Activated B cell treated with CpG ODN at 0.5 μM for 24 hours (primary cell): ENCODE measurements at regions not wholly inside any gene's neighbourhood (a gene's known extent, or its start where the extent isn't known, plus 50 kb on each side); places are given as distances from the start of the nearest gene placed in this dataset.

Source experiments
- ATAC-seq: fragments of 200-7000 bp; cut with Tn5 transposase; one replicate; pipeline ENCODE4 v1.10.0; 2021; ENCODE audit warnings: low read depth, mild to moderate bottlenecking, moderate library complexity
- CTCF ChIA-PET: fragments of 350-600 bp; sonication (Branson Sonifier 250); formaldehyde crosslinking; loops from one replicate; lab custom pipeline; 2021; ENCODE audit warnings: antibody characterized with exemption; lab: Charles Lee
- POLR2A ChIA-PET: fragments of 350-600 bp; sonication (Branson Sonifier 250); formaldehyde crosslinking; loops from one replicate; lab custom pipeline; 2021; ENCODE audit warnings: antibody characterized with exemption; lab: Charles Lee
- DNase-seq: peaks from one replicate; pipeline ENCODE4 v3.0.0; 2022
- H3K27ac Mint-ChIP-seq: one replicate; pipeline ENCODE4 v1.8.0; 2020; ENCODE audit warnings: mixed read lengths
- H3K27me3 Mint-ChIP-seq: one replicate; pipeline ENCODE4 v1.8.0; 2021; ENCODE audit warnings: mixed read lengths
- H3K36me3 Mint-ChIP-seq: one replicate; pipeline ENCODE4 v1.8.0; 2021; ENCODE audit warnings: low read depth, mixed read lengths
- H3K4me1 Mint-ChIP-seq: one replicate; pipeline ENCODE4 v1.8.0; 2021; ENCODE audit warnings: mixed read lengths
- H3K4me3 Mint-ChIP-seq: one replicate; pipeline ENCODE4 v1.8.0; 2020; ENCODE audit warnings: mild to moderate bottlenecking, mixed read lengths
- H3K9me3 Mint-ChIP-seq: one replicate; pipeline ENCODE4 v1.8.0; 2020; ENCODE audit warnings: mixed read lengths
- CTCF ChIP-seq: fragments of 200-600 bp; IDR thresholded peaks from one replicate; pipeline ENCODE4 v1.8.0; 2022; ENCODE audit warnings: antibody characterized with exemption, mild to moderate bottlenecking
- intact Hi-C: fragments of 100-400 bp; cut with micrococcal nuclease; formaldehyde crosslinking; loops from one replicate; pipeline ENCODE4 v1.15.1; 2024

- ATAC-seq (no peak), DNase-seq (no peak)
- intact Hi-C loops = no loop called here
- Mint-ChIP-seq H3K36me3 (no peaks in the 10 kb centered on the region), H3K27me3 (peaks cover 3% of the 10 kb centered on the region), H3K27ac (no peak overlapping the region), H3K9me3 (no peaks in the 10 kb centered on the region), H3K4me1 (no peaks in the 10 kb centered on the region), H3K4me3 (no peak overlapping the region)
- TF ChIP-seq CTCF = no peak
- ChIA-PET CTCF (no interaction called here), POLR2A (no interaction called here)
Observed at GRCh38 chr1:34663031-34663430, 91.8 kb upstream of the GJB5 start.

GRCh38 chr1:34668063-34668462, 86.8 kb upstream of the GJB5 start:
- no peak for ATAC-seq
- Mint-ChIP-seq H3K36me3 (no peaks in the 10 kb centered on the region), H3K27me3 (peaks cover 3% of the 10 kb centered on the region), H3K27ac (no peak overlapping the region), H3K9me3 (peaks cover 15% of the 10 kb centered on the region), H3K4me3 (no peak overlapping the region), H3K4me1 (no peaks in the 10 kb centered on the region)
- intact Hi-C loops = no loop called here
- DNase-seq = no peak
- ChIA-PET POLR2A (no interaction called here), CTCF (no interaction called here)
- no peak for TF ChIP-seq CTCF

GRCh38 chr1:34670982-34671381, 83.9 kb upstream of the GJB5 start:
- POLR2A ChIA-PET = no interaction called here
- no peak for ATAC-seq
- H3K36me3 Mint-ChIP-seq = no peaks in the 10 kb centered on the region

DNA sequence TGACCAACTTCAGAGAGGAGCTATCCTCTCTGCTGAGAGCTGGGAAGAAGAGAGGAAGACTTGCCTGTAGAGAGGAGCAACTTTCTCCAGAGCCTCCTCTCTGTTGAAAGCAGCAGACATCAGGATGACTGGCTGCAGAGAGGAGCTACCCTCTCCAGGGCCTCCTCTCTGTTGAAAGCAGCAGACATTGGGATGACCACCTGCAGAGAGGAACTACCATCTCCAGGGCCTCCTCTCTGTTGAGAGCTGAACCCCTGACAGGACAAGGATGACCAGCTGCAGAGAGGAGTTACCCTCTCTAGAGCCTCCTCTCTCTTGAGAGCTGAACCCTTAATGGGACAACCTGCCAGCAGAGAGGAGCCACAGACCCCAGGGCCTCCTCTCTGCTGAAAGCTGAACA, 83.0 kb upstream of the GJB5 start:
- H3K4me1 Mint-ChIP-seq = no peaks in the 10 kb centered on the region
- no peaks in the 10 kb centered on the region for H3K36me3 Mint-ChIP-seq
- intact Hi-C loops = no loop called here
- H3K27me3 Mint-ChIP-seq = peaks cover 4% of the 10 kb centered on the region
- peaks cover 15% of the 10 kb centered on the region for H3K9me3 Mint-ChIP-seq
- TF ChIP-seq CTCF = no peak
- H3K27ac Mint-ChIP-seq = no peak overlapping the region
- no peak for ATAC-seq
- ChIA-PET CTCF (no interaction called here), POLR2A (no interaction called here)
- DNase-seq = no peak
- H3K4me3 Mint-ChIP-seq = no peak overlapping the region

More at GRCh38 chr1:34670982-34671381, 83.9 kb upstream of the GJB5 start:
- CTCF ChIA-PET = no interaction called here
- Mint-ChIP-seq H3K4me1 (no peaks in the 10 kb centered on the region), H3K4me3 (no peak overlapping the region), H3K9me3 (peaks cover 15% of the 10 kb centered on the region), H3K27ac (no peak overlapping the region), H3K27me3 (peaks cover 4% of the 10 kb centered on the region)
- no peak for TF ChIP-seq CTCF
- no peak for DNase-seq
- intact Hi-C loops = no loop called here

DNA sequence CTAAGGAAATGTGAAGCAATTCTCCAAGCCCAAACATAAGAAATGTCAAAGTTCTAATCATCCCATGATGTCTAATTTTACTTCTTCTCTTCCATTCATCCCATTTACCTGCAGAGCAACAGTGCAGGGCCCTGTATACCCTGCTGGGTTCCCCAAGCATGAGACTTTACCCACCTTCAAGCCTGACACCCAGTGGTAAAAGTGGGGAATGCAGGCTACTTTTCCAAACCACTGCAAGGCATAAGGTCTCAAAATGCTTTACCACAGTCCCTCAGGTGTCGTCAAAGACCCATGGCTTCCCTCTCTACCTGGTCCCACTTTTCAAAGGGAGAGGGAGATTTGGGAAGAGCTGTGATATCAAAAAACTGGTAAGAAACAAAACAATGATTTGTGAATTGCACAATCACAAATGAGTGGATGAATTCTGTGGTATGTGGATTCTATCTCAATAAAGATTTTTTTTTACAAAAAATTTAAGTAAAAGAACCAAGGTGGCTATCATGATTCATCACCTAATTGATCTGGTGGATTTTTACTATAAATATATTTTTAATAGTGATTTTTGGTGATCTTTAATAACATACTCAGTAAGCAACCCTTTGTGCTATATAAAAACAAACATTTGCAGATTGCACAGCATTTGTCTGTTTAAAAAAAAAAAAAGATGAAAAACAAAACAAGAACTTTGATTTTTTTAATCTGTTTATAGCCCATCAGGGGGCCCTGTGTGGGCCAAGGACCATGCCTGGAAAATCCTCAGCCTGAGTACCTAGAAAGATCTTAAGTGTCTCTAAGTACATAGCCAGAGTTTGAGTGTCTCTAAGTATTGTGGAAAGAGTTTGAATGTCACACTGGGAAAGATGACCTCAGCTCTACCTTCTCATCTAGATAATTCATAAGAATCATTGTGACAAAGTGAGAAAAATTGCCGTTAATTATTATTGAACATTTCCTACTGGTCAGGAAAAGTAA, 73.1 kb upstream of the GJB5 start:
- no peak for ATAC-seq
- intact Hi-C loops = loop anchor here (2.0 kb wide), 2 partner anchors 221 to 1049 kb away; no protein-coding TSS in a partner anchor

More for the DNA sequence above, 73.1 kb upstream of the GJB5 start:
- no peak overlapping the region for H3K4me3 Mint-ChIP-seq
- H3K27me3 Mint-ChIP-seq = peaks cover 9% of the 10 kb centered on the region
- H3K27ac Mint-ChIP-seq = no peak overlapping the region
- TF ChIP-seq CTCF = peak; percentile 21
- H3K36me3 Mint-ChIP-seq = no peaks in the 10 kb centered on the region
- H3K9me3 Mint-ChIP-seq = peaks cover 3% of the 10 kb centered on the region
- POLR2A ChIA-PET = no interaction called here
- DNase-seq = no peak
- no peaks in the 10 kb centered on the region for H3K4me1 Mint-ChIP-seq
- CTCF ChIA-PET = no interaction called here
